T-cell (primary cell): ENCODE measurements at regions not wholly inside any gene's neighbourhood (a gene's known extent, or its start where the extent isn't known, plus 50 kb on each side); places are given as distances from the start of the nearest gene placed in this dataset.

Experiments used
- ATAC-seq, 4 experiments: fragments of 200-7000 bp in 3 of 4; fragments of 150-1000 bp in 1 of 4; cut with Tn5 transposase; replicated peaks in 1 of 4; 1 replicate in 3 of 4; 2 replicates in 1 of 4; pipeline ENCODE4 v1.10.0; 2021; ENCODE audit warnings: moderate library complexity in 3 of 4, mild to moderate bottlenecking in 2 of 4, moderate number of reproducible peaks in 1 of 4
- CTCF ChIA-PET, 2 donors: fragments of 300-600 bp; sonication (Branson Sonifier 250); formaldehyde crosslinking; loops; one replicate each; lab custom pipeline; 2022; ENCODE audit warnings: antibody characterized with exemption in 2 of 2; lab: Charles Lee
- POLR2A ChIA-PET, 2 donors: fragments of 300-600 bp; sonication (Branson Sonifier 250); formaldehyde crosslinking; loops; one replicate each; lab custom pipeline; 2022; ENCODE audit warnings: antibody characterized with exemption in 2 of 2; lab: Charles Lee
- DNase-seq, 35 experiments: peaks; one replicate each; pipeline versions ENCODE4 v3.0.0 to v3.0.0-alpha.2; 2013 to 2023
- H3K27ac ChIP-seq: one replicate; pipeline ENCODE4 v1.5.1; 2013; ENCODE audit warnings: low read length
- H3K27me3 ChIP-seq, 2 experiments: replicated peaks in 1 of 2; 1 replicate in 1 of 2; 2 replicates in 1 of 2; pipeline versions ENCODE4 v1.6.1 to v1.7.0; 2013; ENCODE audit warnings: low read length in 1 of 2, mixed read lengths in 1 of 2; ENCODE audit not compliant: control insufficient read depth in 2 of 2, insufficient read depth in 2 of 2; ENCODE audit errors: extremely low read depth in 1 of 2
- H3K36me3 ChIP-seq, 2 donors: 1 replicate in 1 of 2; 2 replicates in 1 of 2; pipeline versions ENCODE4 v1.6.1 to v1.7.0; 2013; ENCODE audit warnings: low read length in 1 of 2; ENCODE audit not compliant: control insufficient read depth in 2 of 2, insufficient read depth in 1 of 2; ENCODE audit errors: extremely low read depth in 1 of 2
- H3K4me1 ChIP-seq, 2 experiments: 1 replicate in 1 of 2; 2 replicates in 1 of 2; pipeline versions ENCODE4 v1.6.1 to v1.7.0; 2013; ENCODE audit warnings: low read length in 2 of 2, mixed read lengths in 1 of 2; ENCODE audit not compliant: insufficient read depth in 2 of 2, control insufficient read depth in 1 of 2; ENCODE audit errors: extremely low read depth in 1 of 2
- H3K4me3 ChIP-seq, 2 donors: 1 replicate in 1 of 2; 2 replicates in 1 of 2; pipeline versions ENCODE4 v1.5.1 to v1.7.0; 2013; ENCODE audit warnings: mild to moderate bottlenecking in 2 of 2, low read length in 1 of 2, moderate library complexity in 1 of 2; ENCODE audit not compliant: control insufficient read depth in 1 of 2; ENCODE audit errors: extremely low read depth in 1 of 2
- H3K9me3 ChIP-seq: 2 replicates; pipeline ENCODE4 v1.7.0; 2013
- H3K27ac Mint-ChIP-seq, 2 donors: one replicate each; pipeline ENCODE4 v1.8.0; 2020 to 2021; ENCODE audit warnings: mild to moderate bottlenecking in 2 of 2, mixed read lengths in 2 of 2
- H3K27me3 Mint-ChIP-seq, 2 donors: one replicate each; pipeline ENCODE4 v1.8.0; 2021 to 2022; ENCODE audit warnings: mixed read lengths in 2 of 2
- H3K36me3 Mint-ChIP-seq: one replicate; pipeline ENCODE4 v1.8.0; 2021; ENCODE audit warnings: mixed read lengths
- H3K4me1 Mint-ChIP-seq, 3 donors: one replicate each; pipeline ENCODE4 v1.8.0; 2020 to 2022; ENCODE audit warnings: mixed read lengths in 3 of 3, mild to moderate bottlenecking in 1 of 3
- H3K4me3 Mint-ChIP-seq, 3 donors: one replicate each; pipeline ENCODE4 v1.8.0; 2020 to 2022; ENCODE audit warnings: mild to moderate bottlenecking in 3 of 3, mixed read lengths in 3 of 3, moderate library complexity in 3 of 3
- H3K9me3 Mint-ChIP-seq, 3 donors: one replicate each; pipeline ENCODE4 v1.8.0; 2020 to 2022; ENCODE audit warnings: mixed read lengths in 3 of 3
- WGBS: methylation state at CpG from one replicate; pipeline ENCODE4 v1.1.5; 2013; ENCODE audit warnings: missing lambda C conversion rate; ENCODE audit not compliant: insufficient coverage; 5-methylcytosine and 5-hydroxymethylcytosine counted together

GRCh38 chr6:19159089-19159488 lies 678.1 kb upstream of the ID4 start:
- 100% methylated on average over 1 of the region's 1 CpG for WGBS
- Histone ChIP-seq H3K4me1 (no peaks in the 10 kb centered on the region), H3K27ac (no peak overlapping the region), H3K9me3 (no peaks in the 10 kb centered on the region), H3K27me3 (no peaks in the 10 kb centered on the region), H3K36me3 (no peaks in the 10 kb centered on the region), H3K4me3 (no peak overlapping the region)
- Mint-ChIP-seq H3K36me3 (no peaks in the 10 kb centered on the region), H3K27me3 (no peaks in the 10 kb centered on the region), H3K27ac (no peak overlapping the region), H3K4me3 (no peak overlapping the region), H3K9me3 (peaks cover 2 to 8% (median 5%) of the 10 kb centered on the region in 3 donors), H3K4me1 (no peaks in the 10 kb centered on the region)
- ChIA-PET CTCF (no interaction called here), POLR2A (no interaction called here)
- ATAC-seq = no peak
- DNase-seq = no peak

- H3K4me3 Mint-ChIP-seq = no peak overlapping the region
- peaks cover 0 to 5% (median 5%) of the 10 kb centered on the region in 3 donors for H3K9me3 Mint-ChIP-seq
- ChIA-PET POLR2A (no interaction called here), CTCF (no interaction called here)
- H3K4me3 ChIP-seq = no peak overlapping the region
- no peaks in the 10 kb centered on the region for H3K4me1 ChIP-seq
- WGBS = no CpG with 5 or more reads among the region's 2 CpGs
- no peak overlapping the region for H3K27ac ChIP-seq
- H3K9me3 ChIP-seq = no peaks in the 10 kb centered on the region
- ATAC-seq = no peak
- H3K27me3 ChIP-seq = no peaks in the 10 kb centered on the region
- no peak overlapping the region for H3K27ac Mint-ChIP-seq
- no peaks in the 10 kb centered on the region for H3K36me3 Mint-ChIP-seq
- H3K36me3 ChIP-seq = no peaks in the 10 kb centered on the region
- no peaks in the 10 kb centered on the region for H3K27me3 Mint-ChIP-seq
- no peaks in the 10 kb centered on the region for H3K4me1 Mint-ChIP-seq
- no peak for DNase-seq
These were observed 677.6 kb upstream of the ID4 start for GRCh38 chr6:19159561-19159960.

- H3K36me3 ChIP-seq = no peaks in the 10 kb centered on the region
- ATAC-seq = no peak
- POLR2A ChIA-PET = no interaction called here
- no peaks in the 10 kb centered on the region for H3K4me1 Mint-ChIP-seq
- no peak for DNase-seq
- CTCF ChIA-PET = no interaction called here
- no peaks in the 10 kb centered on the region for H3K36me3 Mint-ChIP-seq
- no peaks in the 10 kb centered on the region for H3K27me3 ChIP-seq
- H3K4me3 ChIP-seq = no peak overlapping the region
- H3K27me3 Mint-ChIP-seq = no peaks in the 10 kb centered on the region
- H3K9me3 Mint-ChIP-seq = peaks cover 0 to 5% (median 2%) of the 10 kb centered on the region in 3 donors
- H3K27ac ChIP-seq = no peak overlapping the region
- H3K9me3 ChIP-seq = no peaks in the 10 kb centered on the region
- no peaks in the 10 kb centered on the region for H3K4me1 ChIP-seq
- WGBS = 100% methylated on average over 1 of the region's 2 CpGs
- H3K4me3 Mint-ChIP-seq = no peak overlapping the region
- H3K27ac Mint-ChIP-seq = no peak overlapping the region
These were observed 677.0 kb upstream of the ID4 start for GRCh38 chr6:19160081-19160730.

GRCh38 chr6:19167251-19167650 lies 669.9 kb upstream of the ID4 start:
- Mint-ChIP-seq H3K4me3 (no peak overlapping the region), H3K27ac (no peak overlapping the region), H3K27me3 (no peaks in the 10 kb centered on the region), H3K36me3 (no peaks in the 10 kb centered on the region), H3K9me3 (peaks cover 5 to 8% (median 6%) of the 10 kb centered on the region in 3 donors), H3K4me1 (no peaks in the 10 kb centered on the region)
- Histone ChIP-seq H3K36me3 (no peaks in the 10 kb centered on the region), H3K27ac (no peak overlapping the region), H3K4me3 (no peak overlapping the region), H3K9me3 (no peaks in the 10 kb centered on the region), H3K27me3 (no peaks in the 10 kb centered on the region), H3K4me1 (no peaks in the 10 kb centered on the region)
- ATAC-seq (no peak), DNase-seq (no peak)
- ChIA-PET POLR2A (no interaction called here), CTCF (no interaction called here)
- 80% methylated on average over 1 of the region's 2 CpGs for WGBS

- Mint-ChIP-seq H3K4me3 (no peak overlapping the region), H3K9me3 (peaks cover 10 to 18% (median 15%) of the 10 kb centered on the region in 3 donors), H3K4me1 (no peaks in the 10 kb centered on the region), H3K36me3 (no peaks in the 10 kb centered on the region), H3K27ac (no peak overlapping the region), H3K27me3 (no peaks in the 10 kb centered on the region)
- Histone ChIP-seq H3K27me3 (no peaks in the 10 kb centered on the region), H3K36me3 (no peaks in the 10 kb centered on the region), H3K9me3 (no peaks in the 10 kb centered on the region), H3K4me3 (no peak overlapping the region), H3K4me1 (no peaks in the 10 kb centered on the region), H3K27ac (no peak overlapping the region)
- DNase-seq (no peak), ATAC-seq (no peak)
- WGBS = 43% methylated on average over 3 of the region's 5 CpGs
- ChIA-PET CTCF (no interaction called here), POLR2A (no interaction called here)
These were observed 667.8 kb upstream of the ID4 start for GRCh38 chr6:19169366-19169765.

GRCh38 chr6:19175023-19175422 lies 662.1 kb upstream of the ID4 start:
- no CpG with 5 or more reads among the region's 3 CpGs for WGBS
- no peak for ATAC-seq
- no peaks in the 10 kb centered on the region for H3K27me3 ChIP-seq

More at GRCh38 chr6:19175023-19175422, 662.1 kb upstream of the ID4 start:
- DNase-seq = no peak
- no peaks in the 10 kb centered on the region for H3K4me1 Mint-ChIP-seq
- no peak overlapping the region for H3K27ac Mint-ChIP-seq
- no peaks in the 10 kb centered on the region for H3K36me3 ChIP-seq
- no peaks in the 10 kb centered on the region for H3K4me1 ChIP-seq
- H3K36me3 Mint-ChIP-seq = no peaks in the 10 kb centered on the region
- H3K4me3 Mint-ChIP-seq = no peak overlapping the region
- H3K9me3 ChIP-seq = no peaks in the 10 kb centered on the region
- no peaks in the 10 kb centered on the region for H3K27me3 Mint-ChIP-seq
- POLR2A ChIA-PET = no interaction called here
- no peak overlapping the region for H3K27ac ChIP-seq
- CTCF ChIA-PET = no interaction called here
- H3K9me3 Mint-ChIP-seq = peaks cover 17 to 31% (median 20%) of the 10 kb centered on the region in 3 donors
- no peak overlapping the region for H3K4me3 ChIP-seq
